Panc1 (cell line): ENCODE measurements at regions not wholly inside any gene's neighbourhood (a gene's known extent, or its start where the extent isn't known, plus 50 kb on each side); places are given as distances from the start of the nearest gene placed in this dataset.

Experiments
- ATAC-seq: fragments of 200-7000 bp; cut with Tn5 transposase; 2 replicates; pipeline ENCODE4 v1.9.1; 2020; ENCODE audit warnings: mild to moderate bottlenecking, moderate library complexity
- BruUV-seq: library from RNA; stranded (reverse); fragments of 400-500 nt; replicated peaks from 2 replicates; lab custom pipeline; 2021; lab: Mats Ljungman, UMichigan
- CTCF ChIA-PET: fragments of 300-600 bp; sonication (Branson Sonifier 250); formaldehyde crosslinking; loops from one replicate; lab custom pipeline; 2022; ENCODE audit warnings: antibody characterized with exemption; lab: Charles Lee
- POLR2A ChIA-PET: fragments of 300-600 bp; sonication (Branson Sonifier 250); formaldehyde crosslinking; loops from one replicate; lab custom pipeline; 2022; ENCODE audit warnings: antibody characterized with exemption; lab: Charles Lee
- DNase-seq: peaks from one replicate; pipeline ENCODE4 v3.0.0-alpha.2; 2010; ENCODE audit warnings: low read depth, low spot score
- H3K27ac ChIP-seq: 2 replicates; pipeline ENCODE4 v1.5.1; 2011; ENCODE audit warnings: mild to moderate bottlenecking, low read length, inconsistent platforms
- H3K27me3 ChIP-seq: fragments of 200-500 bp; sonication (Bioruptor generic); 2 replicates; pipeline ENCODE4 v1.6.0; 2014; ENCODE audit warnings: low read length, inconsistent platforms; ENCODE audit not compliant: control insufficient read depth, insufficient read depth
- H3K36me3 ChIP-seq: fragments of 200-500 bp; sonication (Bioruptor generic); 2 replicates; pipeline ENCODE4 v1.5.1; 2014; ENCODE audit warnings: inconsistent platforms, mild to moderate bottlenecking, low read length, moderate library complexity; ENCODE audit not compliant: control insufficient read depth, insufficient read depth
- H3K4me1 ChIP-seq: 2 replicates; pipeline ENCODE4 v1.5.1; 2011; ENCODE audit warnings: inconsistent platforms, mild to moderate bottlenecking, low read length, moderate library complexity; ENCODE audit not compliant: control insufficient read depth, insufficient read depth
- H3K4me3 ChIP-seq, 2 experiments: 2 replicates each; pipeline ENCODE4 v1.5.1; 2011 to 2012; ENCODE audit warnings: low read depth in 2 of 2, low read length in 2 of 2, mild to moderate bottlenecking in 2 of 2, inconsistent platforms in 1 of 2, moderate library complexity in 1 of 2
- H3K9me3 ChIP-seq: fragments of 200-500 bp; sonication (Bioruptor generic); 2 replicates; pipeline ENCODE4 v1.5.1; 2014; ENCODE audit warnings: low read depth, mild to moderate bottlenecking, inconsistent platforms, low read length, moderate library complexity; ENCODE audit not compliant: control insufficient read depth, insufficient read depth
- CTCF ChIP-seq: fragments of 450-650 bp; IDR thresholded peaks from 2 replicates; pipeline ENCODE4 v1.5.1; 2017; ENCODE audit warnings: mild to moderate bottlenecking
- POLR2AphosphoS5 ChIP-seq: IDR thresholded peaks from 2 replicates; pipeline ENCODE4 v1.6.1; 2012; ENCODE audit warnings: mild to moderate bottlenecking, low read depth, low read length, moderate library complexity
- SIN3A ChIP-seq: IDR thresholded peaks from 2 replicates; pipeline ENCODE4 v1.6.1; 2012; ENCODE audit warnings: low read depth, mild to moderate bottlenecking, low read length, moderate library complexity, borderline replicate concordance; ENCODE audit not compliant: insufficient read depth
- TCF7L2 ChIP-seq: IDR thresholded peaks from 2 replicates; pipeline ENCODE4 v1.6.1; 2011; ENCODE audit warnings: mild to moderate bottlenecking, low read depth, low read length, inconsistent platforms
- in situ Hi-C: cut with HindIII; loops from 2 replicates; pipeline ENCODE4 v1.10.0; 2016; ENCODE audit warnings: low sequenced_read_pairs, low pct_unique_long_range_greater_than_20kb
- intact Hi-C: fragments of 100-400 bp; cut with micrococcal nuclease; formaldehyde crosslinking; loops from one replicate; pipeline ENCODE4 v1.10.0; 2022; ENCODE audit not compliant: unreplicated experiment
- TF ChIP-seq, protein P1 (sequence below), 2 experiments: IDR thresholded peaks; 2 replicates each; pipeline ENCODE4 v1.6.1; 2011 to 2012; ENCODE audit warnings: low read depth in 2 of 2, control low read depth in 1 of 2, low read length in 1 of 2, mild to moderate bottlenecking in 1 of 2, moderate library complexity in 1 of 2; ENCODE audit not compliant: insufficient read depth in 1 of 2

- peaks cover 2% of the 10 kb centered on the region; the same call in 1 of the 2 replicates for H3K27me3 ChIP-seq
- in situ Hi-C loops (no loop called here), intact Hi-C loops (no loop called here)
- no peaks in the 10 kb centered on the region for H3K4me1 ChIP-seq
- no peaks in the 10 kb centered on the region for H3K9me3 ChIP-seq
- H3K4me3 ChIP-seq, result no peak overlapping the region
- no peaks in the 10 kb centered on the region for H3K36me3 ChIP-seq
- BruUV-seq, result no TSS peak
- POLR2A ChIA-PET, result no interaction called here
- DNase-seq (no peak), ATAC-seq (no peak)
- CTCF ChIA-PET, result no interaction called here
- no peak overlapping the region for H3K27ac ChIP-seq
- TF ChIP-seq SIN3A (no peak), CTCF (no peak), POLR2AphosphoS5 (no peak), TCF7L2 (no peak)
- TF ChIP-seq, protein P1, sequence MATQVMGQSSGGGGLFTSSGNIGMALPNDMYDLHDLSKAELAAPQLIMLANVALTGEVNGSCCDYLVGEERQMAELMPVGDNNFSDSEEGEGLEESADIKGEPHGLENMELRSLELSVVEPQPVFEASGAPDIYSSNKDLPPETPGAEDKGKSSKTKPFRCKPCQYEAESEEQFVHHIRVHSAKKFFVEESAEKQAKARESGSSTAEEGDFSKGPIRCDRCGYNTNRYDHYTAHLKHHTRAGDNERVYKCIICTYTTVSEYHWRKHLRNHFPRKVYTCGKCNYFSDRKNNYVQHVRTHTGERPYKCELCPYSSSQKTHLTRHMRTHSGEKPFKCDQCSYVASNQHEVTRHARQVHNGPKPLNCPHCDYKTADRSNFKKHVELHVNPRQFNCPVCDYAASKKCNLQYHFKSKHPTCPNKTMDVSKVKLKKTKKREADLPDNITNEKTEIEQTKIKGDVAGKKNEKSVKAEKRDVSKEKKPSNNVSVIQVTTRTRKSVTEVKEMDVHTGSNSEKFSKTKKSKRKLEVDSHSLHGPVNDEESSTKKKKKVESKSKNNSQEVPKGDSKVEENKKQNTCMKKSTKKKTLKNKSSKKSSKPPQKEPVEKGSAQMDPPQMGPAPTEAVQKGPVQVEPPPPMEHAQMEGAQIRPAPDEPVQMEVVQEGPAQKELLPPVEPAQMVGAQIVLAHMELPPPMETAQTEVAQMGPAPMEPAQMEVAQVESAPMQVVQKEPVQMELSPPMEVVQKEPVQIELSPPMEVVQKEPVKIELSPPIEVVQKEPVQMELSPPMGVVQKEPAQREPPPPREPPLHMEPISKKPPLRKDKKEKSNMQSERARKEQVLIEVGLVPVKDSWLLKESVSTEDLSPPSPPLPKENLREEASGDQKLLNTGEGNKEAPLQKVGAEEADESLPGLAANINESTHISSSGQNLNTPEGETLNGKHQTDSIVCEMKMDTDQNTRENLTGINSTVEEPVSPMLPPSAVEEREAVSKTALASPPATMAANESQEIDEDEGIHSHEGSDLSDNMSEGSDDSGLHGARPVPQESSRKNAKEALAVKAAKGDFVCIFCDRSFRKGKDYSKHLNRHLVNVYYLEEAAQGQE (IDR thresholded peaks at IDR 0.05; ENCODE audit: insufficient read depth in 1 of 2, low read depth in 2 of 2, low read length in 1 of 2), result no peak
Observed at GRCh38 chr10:120658943-120659885, 191.9 kb upstream of the WDR11 start.

DNA sequence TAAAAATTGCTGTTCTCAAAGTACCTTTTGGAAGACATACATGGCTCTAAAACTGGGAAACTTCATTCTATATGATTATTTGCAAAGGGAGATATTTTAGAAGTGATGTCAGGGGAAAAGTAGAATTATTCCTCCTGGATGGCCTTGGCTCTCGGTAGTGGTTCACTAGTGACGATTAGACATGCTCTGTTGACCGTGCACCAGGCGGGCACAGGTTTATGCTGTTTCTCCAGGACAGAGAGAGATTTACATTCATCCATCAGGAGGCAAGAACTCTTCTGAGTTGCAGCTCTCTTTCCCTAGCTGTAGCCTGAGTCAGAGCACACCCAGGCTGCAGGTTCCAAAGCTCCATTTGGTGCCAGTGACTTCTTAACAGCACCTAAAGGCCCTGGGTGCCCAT is 184.9 kb upstream of the WDR11 start:
- Histone ChIP-seq H3K27me3 (peaks cover 9% of the 10 kb centered on the region; the same call in 1 of the 2 replicates), H3K4me1 (no peaks in the 10 kb centered on the region), H3K27ac (no peak overlapping the region), H3K9me3 (no peaks in the 10 kb centered on the region), H3K36me3 (no peaks in the 10 kb centered on the region), H3K4me3 (no peak overlapping the region)
- BruUV-seq, result no TSS peak
- DNase-seq, result no peak
- ChIA-PET POLR2A (no interaction called here), CTCF (no interaction called here)
- ATAC-seq, result no peak
- TF ChIP-seq TCF7L2 (no peak), CTCF (no peak), SIN3A (no peak), POLR2AphosphoS5 (no peak)
- TF ChIP-seq, protein P1 (IDR thresholded peaks at IDR 0.05; ENCODE audit: insufficient read depth in 1 of 2, low read depth in 2 of 2, low read length in 1 of 2), result no peak
- intact Hi-C loops (no loop called here), in situ Hi-C loops (no loop called here)
